Lower leg skin (tissue), 3 donors: ENCODE measurements at regions not wholly inside any gene's neighbourhood (a gene's known extent, or its start where the extent isn't known, plus 50 kb on each side); places are given as distances from the start of the nearest gene placed in this dataset.

ENCODE experiments used
- CTCF ChIP-seq, 3 donors: fragments of 450-650 bp; IDR thresholded peaks; one replicate each; pipeline ENCODE4 v1.5.1; 2016; ENCODE audit warnings: antibody characterized with exemption in 3 of 3, mild to moderate bottlenecking in 3 of 3, moderate library complexity in 2 of 3
- POLR2A ChIP-seq, 2 donors: fragments of 450-650 bp; IDR thresholded peaks; one replicate each; pipeline ENCODE4 v1.6.1; 2016 to 2017; ENCODE audit warnings: antibody characterized with exemption in 2 of 2, mild to moderate bottlenecking in 1 of 2, moderate library complexity in 1 of 2

- TF ChIP-seq CTCF (IDR thresholded peaks at IDR 0.05) (no peak), POLR2A (IDR thresholded peaks at IDR 0.05) (no peak)
Measured at GRCh38 chr15:29873947-29874411, 51.7 kb upstream of the TJP1 start.
